NCI-H2227 (cell line): ENCODE measurements at regions not wholly inside any gene's neighbourhood (a gene's known extent, or its start where the extent isn't known, plus 50 kb on each side); places are given as distances from the start of the nearest gene placed in this dataset.
"Not testable (repeated sequence)": the region's sequence is repeated elsewhere in the genome, so short reads cannot be mapped to it uniquely, and the experiment has no call there.

ENCODE experiments used
- DNase-seq: peaks from one replicate; lab custom pipeline; 2025; ENCODE audit not compliant: unreplicated experiment; lab: John Stamatoyannopoulos, UW

DNA sequence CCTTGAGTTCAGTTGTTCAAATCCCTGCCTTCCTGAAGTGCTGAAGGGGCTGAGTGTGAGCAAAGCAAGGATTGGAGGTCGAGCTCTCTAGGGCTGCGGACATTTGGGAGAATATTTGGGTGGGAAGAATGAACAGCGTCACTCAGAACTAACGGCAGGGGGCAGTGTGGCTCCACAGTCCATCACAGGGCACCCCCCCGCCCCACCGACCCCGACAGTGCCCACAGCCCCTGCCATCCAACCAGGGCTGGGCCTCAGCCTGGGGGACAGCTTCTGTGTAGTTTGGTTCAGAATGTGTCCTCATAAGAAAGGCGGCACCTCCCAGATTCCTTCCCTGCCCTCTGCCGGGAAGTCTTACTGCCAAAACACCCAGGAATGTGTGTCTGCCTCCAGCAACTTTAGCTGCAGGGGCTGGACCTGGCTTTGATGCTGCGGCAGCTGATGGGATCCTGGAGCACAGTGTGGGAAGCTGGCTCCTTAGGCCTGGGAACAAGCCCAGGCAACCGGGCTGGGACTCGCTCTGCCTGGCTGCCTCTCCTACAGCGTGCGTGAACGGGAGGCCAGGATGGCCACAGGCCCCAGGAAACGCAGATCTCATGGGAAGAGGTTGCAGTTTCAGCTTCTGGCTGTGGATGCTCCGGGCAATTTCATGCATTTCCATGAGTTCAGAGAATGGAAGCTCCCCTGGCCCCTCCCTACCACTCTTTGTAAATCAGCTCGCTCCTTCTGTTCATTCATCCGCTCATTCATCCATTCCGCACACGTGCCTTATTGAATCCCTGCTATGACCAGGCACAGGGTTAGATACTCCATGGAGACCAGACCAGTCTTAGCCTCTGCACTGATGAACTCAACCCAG is 104.9 kb upstream of the TMPRSS2 start:
- DNase-seq: peak; percentile 42

DNA sequence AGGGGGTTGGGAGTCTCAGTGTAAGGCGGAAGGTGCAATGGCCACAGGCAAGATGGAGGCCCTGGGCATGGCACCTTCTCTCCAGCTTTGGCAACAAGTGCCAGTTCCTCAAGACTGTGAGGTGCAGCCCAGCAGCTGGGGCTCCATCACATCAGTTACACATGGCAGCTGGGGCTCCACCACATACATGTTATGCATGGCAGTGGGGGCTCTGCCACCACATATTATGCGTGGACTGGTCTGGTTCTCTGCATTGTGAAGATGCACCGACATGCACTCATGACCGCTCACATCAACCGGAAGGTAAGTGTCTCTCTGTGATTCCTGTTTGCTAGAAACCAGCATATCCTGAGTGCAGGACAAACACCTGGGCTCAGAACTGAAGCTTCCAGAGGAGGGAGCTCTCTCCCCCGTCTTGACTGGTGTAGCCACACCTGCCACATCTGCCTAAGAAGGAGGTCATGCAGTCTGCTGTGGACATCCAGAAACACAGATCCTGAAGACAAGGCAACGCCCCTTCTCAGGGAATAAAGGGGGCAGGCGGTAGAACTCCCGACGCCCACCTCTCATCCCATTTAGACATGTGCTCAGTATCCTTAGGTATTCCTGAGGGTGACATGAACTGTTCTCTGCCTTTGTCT is 104.1 kb upstream of the TMPRSS2 start:
- peak; percentile 17 for DNase-seq

DNA sequence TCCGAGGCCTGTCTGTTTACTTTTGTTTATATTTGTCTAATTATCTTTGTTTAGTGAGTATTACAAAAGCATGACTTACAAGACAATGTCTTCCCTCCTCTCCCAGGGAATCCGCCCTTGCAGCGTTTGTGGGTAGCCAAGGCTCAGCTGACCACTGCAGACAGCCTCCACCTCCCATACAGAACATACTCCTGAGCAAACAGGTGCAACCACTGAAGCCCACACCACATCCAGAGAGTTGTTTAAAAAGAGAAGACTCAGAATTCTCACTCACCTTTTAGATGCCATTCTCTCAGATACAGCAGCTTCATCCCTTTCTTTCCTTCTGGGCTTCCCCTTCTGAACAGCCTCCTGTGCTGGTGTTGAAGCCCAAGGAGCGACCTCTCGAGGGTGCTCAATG is 103.5 kb upstream of the TMPRSS2 start:
- no peak for DNase-seq

DNA sequence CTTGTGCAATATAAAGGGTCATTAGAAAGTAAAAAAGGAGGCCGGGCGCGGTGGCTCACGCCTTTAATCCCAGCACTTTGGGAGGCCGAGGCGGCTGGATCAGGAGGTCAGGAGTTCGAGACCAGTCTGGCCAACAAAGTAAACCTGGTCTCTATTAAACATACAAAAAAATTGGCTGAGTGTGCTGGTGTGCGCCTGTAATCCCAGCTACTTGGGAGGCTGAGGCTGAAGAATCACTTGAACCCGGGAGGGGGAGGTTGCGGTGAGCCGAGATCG is 102.8 kb upstream of the TMPRSS2 start:
- not testable (repeated sequence) for DNase-seq

DNA sequence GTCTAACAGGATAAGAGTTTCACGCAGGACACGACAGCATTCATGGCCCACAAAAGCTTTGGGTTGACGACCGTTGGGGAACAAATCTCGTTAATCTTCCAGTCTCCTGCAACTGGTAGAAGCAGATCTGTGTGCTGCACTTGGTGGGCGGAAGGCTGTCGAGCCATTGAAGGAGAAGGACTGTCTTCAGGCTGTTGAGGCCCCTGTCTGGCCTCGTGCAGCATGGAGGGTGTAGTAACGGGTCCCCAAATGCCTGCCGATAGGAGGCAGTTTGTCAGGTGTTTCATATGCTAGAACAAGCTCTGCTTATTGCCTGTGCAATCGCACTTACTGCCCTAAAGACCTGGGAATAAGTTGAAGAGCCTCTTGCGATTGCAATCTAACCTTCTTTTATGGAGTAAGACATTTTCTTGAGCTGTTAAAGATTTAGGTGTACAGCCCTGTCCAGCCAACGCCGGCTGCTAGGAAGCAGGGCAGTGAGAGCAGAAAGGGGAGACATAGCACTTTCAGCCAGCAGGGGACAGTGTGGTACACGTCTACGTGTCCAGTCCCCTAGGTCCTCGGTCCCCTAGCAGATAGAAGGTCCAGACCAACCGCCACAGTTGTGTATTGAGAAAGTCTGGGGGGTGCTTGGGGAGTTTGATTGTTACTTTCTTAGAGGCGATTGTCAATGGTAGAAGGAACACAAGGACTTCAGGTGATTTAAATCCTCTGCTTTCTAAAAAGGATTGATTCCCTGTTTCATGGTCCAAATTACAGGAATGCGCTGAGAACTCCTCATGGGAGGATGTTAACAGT is 102.3 kb upstream of the TMPRSS2 start:
- peak; percentile 58 for DNase-seq

DNA sequence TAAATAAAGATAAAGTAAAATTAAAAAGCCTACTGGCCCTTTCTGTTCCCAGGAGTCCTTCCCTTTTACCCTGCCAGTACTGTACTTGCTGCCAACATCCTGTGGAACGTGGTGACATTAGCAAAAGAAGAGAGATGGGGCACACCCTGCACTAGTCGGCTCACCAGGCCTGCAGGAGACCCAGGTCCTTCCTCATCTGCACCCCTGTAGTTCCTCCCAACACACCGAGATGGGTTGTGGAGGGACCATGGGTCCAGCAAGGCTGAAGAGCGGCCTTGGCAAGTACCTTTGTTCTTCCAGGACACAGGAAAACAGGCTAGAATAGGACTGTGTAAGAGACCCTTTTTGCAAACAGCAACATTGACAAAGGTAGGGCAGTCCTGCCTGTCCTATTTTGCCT is 98.7 kb upstream of the TMPRSS2 start:
- DNase-seq: no peak

DNA sequence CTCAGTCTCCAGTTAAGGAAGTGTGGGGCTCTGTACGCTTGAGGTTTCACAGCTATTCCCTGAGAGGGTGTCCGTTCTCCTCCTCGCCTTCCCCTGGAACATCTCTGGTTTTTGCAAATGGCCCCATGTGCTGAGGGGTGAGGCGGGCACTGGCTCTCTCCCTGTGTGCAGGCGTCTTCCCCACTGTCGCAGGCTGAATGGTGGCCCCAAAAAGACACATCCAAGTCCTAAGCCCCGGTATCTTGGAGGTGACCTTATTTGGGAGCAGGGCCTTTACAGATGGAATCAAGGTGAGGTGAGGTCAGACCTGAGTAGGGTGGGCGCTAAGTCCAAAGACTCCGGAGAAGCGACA is 98.0 kb upstream of the TMPRSS2 start:
- DNase-seq: no peak

DNA sequence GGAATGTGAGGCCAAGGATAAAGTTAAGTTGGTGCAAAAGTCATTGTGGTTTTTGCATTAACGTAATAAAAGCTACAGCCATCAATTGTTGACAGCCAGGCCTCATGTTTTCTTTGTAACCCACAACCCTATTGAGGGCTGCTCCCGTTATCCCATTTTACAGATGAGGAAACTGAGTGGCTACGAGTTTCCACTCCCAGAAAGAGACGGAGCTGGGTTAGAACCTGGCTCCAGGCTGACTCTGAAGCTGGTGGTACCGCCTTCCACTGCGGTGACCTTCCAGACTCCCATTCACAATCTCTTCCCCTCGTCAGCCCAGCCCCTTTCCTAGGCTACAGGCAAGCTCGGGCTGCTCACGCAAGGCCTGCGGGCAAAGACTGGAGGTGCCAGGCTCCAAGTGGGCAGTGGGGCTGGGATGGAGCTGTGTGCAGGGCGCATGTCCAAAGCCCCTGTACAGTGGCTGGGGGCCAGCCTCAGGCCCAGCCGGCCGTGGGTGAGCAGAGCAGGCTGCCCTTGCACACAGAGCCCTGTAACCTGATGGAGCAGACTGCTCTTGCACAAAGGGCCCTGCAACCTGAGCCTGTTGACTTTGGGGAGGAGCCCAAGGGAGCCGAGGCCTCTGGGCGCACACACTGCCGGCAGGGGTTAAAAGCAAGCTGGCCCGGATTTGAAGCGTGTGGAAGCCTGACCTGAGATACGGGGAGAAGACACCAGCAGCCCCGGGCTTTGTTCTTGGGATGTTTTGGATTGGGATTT is 97.4 kb upstream of the TMPRSS2 start:
- DNase-seq: no peak

DNA sequence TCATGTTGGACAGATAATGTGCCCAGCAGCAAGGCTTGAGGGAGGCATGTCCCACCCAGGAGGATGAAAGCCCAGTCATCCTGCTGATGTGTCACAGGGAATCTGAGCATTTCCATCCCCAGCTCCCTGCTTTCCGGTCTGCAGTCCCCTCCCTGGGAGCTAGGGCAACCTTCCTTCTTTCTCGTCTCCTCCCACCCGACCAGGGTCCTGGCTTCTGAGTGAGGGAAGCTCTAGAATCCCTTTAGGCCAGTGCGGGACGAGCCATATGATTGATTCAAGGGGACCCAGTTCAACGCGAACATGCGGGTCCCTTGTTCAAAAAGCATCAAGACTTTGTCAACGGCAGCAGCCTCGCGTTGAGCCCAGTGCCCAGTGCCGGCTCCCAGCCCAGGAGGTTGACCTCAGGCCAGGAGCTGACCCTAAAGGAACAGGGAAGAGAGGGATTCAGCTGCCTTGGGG is 96.7 kb upstream of the TMPRSS2 start:
- DNase-seq: no peak

DNA sequence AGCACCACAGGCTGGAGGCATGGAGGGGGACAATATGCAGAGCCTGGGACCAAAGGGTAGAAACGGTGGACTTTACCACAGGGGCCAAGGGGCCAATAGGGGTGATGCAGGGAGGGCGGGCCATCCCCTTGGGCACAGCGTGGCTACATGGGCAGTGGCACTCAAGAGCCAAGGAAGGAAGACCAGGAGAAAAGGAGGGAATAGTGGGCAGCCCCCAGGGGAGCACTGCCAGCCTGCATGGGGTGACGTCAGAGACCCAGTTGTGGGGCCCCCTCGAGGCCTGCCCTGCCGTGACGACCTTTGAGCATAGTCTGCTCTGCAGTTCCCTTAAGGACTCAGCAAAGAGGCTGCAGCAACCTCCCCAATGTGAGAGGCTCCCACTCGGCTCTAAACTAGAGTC is 95.5 kb upstream of the TMPRSS2 start:
- no peak for DNase-seq

DNA sequence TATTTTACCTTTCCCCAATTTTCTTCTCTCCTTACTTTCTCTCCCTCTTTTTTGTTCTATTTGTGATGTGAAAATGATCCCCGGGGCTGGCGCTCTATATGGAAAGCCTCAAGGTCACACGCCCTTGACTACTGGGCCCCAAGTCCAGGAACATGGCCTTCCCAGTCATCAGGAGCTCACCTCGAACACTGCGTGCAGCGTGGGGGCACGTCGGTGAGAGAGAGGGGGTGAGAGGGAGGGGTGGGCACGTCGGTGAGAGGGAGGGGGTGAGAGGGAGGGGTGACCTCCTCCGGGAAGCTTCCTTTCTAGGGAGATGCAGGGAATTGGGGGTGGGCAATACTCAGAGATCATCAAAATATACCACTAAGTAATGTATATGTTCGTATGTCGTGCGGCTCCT is 94.6 kb upstream of the TMPRSS2 start:
- DNase-seq: no peak

DNA sequence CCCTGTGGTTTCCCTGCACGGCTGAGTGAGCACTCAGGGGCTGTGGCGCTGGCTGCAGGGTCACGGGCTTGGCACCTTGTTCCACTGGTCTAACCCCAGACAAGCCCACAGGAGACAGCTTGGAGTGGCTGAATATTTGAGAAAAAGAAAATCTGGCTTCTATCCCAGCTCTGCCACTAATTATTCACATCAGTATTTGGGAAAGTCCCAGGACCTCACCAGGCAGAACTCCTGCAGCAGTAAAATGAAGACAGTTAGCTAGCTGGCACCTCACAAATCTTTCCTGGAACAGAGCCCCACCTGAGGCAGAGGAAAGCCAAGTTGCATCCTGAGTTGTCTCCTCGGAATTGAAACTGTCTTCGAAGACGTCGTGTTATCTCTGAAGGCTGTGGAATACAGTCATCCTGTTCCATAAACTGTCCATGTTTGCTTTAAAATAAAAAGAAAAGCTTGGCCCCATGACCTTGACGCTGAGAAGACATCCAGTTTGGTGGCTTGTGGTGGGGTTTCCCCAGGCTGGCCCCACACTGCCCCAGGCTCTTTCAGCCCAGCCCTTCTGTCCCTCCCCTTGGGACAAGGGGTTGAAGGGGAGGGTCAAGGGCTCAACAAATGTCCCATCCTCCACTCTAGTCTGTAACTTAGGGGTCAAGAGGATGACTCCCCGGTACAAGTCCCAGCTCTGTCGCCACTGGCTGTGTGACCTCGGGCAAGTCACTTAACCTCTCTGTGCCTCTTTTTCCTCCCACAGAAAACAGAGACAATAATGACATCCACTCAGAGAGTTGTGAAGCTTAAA is 93.8 kb upstream of the TMPRSS2 start:
- no peak for DNase-seq

DNA sequence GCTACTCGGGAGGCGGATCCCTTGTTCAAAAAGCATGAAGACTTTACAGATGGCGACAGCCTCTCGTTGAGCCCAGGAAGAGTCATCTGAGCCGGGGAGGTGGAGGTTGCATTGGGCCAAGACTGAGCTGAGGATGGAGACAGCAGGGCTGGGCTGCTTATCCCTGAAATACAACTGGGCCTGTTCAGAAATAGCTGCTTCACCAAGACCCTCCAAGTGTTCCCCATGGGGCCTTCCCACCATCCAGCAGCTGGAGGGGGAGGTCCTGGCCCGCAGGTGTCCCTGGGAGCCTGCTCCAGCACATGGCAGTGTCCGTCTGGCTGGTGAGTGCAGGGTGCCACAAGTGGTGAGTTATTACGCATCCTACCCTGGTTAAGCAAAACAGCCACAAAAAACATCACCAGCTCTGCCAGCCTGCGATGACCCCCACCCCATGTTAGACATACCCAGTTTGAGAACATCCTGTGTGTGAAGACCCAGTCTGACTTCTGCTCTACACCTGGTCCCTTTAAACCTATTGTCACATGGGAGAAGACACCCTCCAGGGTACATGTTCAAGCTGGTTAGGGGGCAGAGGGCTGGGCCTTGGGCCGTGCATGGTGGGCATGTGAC is 93.1 kb upstream of the TMPRSS2 start:
- DNase-seq: no peak

DNA sequence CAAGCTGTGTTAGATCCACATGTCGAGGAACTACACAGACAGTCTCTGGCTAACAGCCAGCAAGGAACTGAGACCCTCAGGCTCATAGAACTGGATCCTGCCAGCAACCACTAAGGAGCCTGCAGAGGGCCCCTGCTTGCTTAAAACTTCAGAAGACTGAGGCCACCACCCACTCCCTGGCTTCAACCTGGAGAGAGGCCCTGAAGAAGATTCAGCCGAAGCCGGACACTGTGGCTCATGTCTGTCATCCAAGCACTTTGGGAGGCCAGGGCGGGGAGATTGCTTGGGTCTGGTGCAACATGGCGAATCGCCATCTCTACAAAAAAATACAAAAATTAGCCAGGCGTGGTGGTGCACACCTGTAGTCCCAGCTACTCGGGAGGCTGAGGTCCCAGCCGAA is 92.6 kb upstream of the TMPRSS2 start:
- no peak for DNase-seq

DNA sequence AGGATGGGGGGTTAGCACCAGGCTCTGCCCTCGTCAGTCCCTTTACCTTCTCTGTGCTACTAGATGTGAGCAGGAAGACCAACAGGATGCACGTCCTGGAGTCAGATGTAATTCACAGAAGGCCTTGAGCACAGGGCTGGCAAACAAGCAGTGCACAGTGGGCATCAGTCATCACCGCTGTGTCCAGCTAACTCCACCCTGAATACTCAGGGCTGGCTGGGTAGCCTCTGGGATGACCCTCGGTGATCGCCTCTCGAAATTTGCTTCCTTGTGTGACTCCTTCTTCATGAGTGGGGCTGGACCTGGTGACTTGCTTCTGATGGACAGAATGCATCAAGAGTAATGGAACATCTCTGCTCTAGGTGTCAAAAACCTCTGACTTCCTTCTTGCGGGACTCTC is 92.2 kb upstream of the TMPRSS2 start:
- DNase-seq: no peak

DNA sequence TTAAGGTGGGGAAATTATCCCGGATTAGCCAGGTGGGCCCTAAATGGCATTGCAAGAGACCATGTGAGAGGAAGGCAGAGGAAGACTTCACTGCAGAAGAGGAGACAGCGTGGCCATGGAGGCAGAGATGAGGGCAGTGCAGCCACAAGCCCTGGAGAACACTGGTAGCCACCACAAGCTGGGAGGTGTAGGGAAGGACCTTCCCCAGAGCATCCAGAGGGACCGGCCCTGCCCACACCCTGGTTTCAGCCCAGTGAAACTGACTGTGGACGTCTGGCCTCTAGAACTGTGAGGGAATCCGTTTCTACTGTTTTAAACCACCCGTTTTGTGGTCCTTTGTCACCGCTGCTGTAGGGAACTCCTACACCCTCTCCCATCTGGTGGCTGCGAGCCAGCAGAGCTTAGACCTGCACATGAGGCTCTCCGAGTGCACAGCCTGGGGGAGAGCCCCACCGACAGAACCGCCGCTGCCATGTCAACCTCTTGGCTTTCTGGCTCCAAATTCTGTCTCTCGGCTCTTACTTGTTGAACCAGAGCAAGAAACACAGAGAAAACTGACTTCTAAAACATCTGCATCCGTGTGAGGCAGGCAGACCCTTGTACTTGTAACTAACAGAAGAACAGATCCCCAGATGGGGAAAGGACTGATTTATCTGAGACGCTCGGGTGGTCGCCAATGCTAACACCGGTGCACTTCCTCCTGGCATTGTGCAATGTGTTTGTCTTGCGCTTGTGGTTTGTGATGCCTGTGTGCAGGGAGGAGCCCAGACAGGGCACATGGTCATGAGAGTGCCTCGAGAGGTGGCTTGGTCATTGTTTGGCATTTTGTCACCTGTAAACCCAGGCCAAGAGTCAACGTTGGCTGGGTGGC is 90.8 kb upstream of the TMPRSS2 start:
- no peak for DNase-seq

DNA sequence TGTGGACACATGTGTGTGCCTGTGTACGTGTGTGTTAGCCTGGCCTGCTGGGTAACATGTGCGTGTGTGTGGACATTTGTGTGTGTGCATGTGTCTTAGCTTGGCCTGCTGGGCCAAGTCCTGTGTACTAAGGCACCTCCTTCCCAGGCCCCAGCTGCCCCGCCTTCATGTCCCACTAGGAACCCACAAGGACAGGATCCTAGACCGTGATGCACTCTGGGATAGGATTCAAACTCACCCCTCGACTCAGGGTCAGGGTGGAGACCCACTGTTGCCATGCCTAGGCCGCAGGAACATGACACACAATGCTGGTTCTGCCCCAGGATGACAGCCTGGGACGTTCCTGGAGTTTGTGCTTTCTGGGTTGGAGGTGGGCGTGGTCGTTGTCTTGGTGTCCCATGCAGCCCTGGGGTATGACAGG is 89.9 kb upstream of the TMPRSS2 start:
- DNase-seq: no peak

DNA sequence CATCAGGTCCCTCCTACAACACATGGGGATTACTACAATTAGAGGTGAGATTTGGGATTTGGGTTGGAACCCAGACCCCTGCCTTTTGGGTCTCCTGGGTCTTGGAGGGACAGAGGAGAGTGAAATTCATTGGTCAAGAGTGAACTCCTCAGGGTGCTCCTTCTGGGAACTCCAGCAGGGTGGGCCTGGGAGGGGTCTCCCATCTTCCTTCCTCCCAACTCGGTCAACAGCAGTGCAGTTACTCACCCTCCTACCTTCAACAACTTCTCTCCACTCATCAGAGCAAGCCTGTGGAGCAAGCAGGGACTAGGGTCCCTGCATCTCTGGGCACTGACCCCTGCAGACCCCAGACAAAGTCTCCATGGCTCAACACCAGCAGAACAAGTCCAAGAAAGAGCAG is 89.3 kb upstream of the TMPRSS2 start:
- DNase-seq: no peak

DNA sequence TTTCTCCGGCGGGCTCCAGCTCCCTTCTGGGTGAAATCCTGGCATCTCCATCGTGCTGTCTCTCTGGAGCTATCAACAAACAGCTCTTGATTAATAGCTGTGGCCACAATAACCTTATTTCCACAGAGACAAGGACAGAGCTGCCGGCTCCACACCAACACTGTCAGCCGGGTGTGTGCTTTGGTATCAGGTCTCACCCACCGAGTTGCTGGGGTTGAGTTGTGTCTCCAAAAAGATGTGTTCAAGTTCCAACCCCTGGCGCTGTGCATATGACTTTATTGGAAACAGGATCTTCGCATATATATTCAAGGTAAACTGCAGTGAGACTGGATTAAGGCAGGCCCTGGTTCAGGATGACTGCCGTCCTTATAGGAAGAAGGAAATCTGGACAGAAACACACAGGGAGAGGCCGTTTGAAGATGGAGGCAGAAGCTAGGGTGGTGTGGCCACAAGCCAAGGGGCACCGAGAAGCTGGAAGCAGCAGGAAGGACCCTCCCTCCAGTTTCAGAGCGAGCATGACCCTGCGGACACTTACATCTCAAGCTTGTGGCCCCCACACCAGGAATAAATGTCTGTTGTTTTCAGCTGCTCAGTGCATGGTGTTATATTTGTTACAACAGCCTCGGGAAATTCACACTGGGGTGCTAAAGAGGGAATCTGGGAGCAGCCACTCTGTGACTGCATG is 88.4 kb upstream of the TMPRSS2 start:
- no peak for DNase-seq
